ENCODE measurements at regions not wholly inside any gene's neighbourhood (a gene's known extent, or its start where the extent isn't known, plus 50 kb on each side); places are given as distances from the start of the nearest gene placed in this dataset.

DNA sequence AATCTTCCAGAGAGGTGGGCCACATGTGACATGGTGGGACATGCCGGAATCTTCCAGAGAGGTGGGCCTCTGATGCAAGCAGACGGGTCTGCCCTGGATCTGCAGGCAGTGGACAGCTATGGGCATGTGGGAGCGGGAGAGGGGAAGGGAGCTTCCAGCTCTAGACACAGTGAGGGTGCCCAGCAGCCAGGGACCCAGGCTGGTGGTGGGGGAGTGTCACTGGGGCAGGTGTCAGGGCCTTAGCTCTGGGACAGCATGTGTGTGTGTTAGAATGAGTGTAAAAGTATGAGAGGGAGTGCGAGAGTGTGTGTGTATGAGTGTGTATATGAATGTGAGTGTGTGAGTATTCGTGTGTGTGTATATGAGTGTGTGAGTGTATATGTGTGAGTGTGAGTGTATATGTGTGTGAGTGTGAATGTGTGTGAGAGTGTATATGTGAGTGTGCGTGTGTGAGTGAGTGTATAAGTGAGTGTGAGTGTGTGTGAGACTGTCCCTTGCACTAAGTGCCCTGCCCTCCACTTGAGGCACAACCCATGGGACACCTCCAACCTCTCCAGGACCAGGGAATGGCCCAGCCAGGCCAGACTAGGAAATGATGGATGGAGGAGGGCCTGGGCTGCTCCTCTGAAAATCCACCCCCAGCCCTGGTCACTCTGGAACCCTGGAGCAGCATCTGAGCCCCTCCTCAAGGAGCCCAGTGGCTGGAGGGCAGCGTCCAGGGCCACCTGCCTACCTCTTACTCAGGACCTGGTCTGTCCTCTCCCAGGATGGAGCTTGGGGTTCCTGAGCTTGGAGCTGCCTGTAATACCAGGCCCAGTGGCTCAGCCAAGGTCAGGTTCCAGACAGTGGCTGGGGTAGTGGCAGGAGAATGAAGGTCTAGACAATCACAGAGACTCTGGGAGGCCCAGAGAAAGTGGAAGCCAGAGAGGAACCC lies 122.2 kb downstream of the C9orf50 start:
- H2AFZ ChIP-seq (ENCODE audit: insufficient read depth, low read length, poor library complexity): no peak overlapping the region
- H3K4ac ChIP-seq (ENCODE audit: low read depth, low read length): peak overlapping the region; percentile 85
- no peaks in the 10 kb centered on the region for H3K27me3 ChIP-seq (ENCODE audit: insufficient read depth, low read length)
- H3K18ac ChIP-seq (ENCODE audit: low read length): peak overlapping the region; percentile 86
- H3K23ac ChIP-seq (ENCODE audit: low read length): no peak overlapping the region
- peak overlapping the region; percentile 34 for H3K9ac ChIP-seq (ENCODE audit: low read length)
- H3K27ac ChIP-seq (ENCODE audit: low read depth, low read length): peak overlapping the region; percentile 100
- peaks cover 69% of the 10 kb centered on the region in 2 experiments for H3K4me1 ChIP-seq (ENCODE audit: control insufficient read depth in 1 of 2, insufficient read depth in 2 of 2, low read length in 2 of 2)
- H4K12ac ChIP-seq (ENCODE audit: low read depth, low read length): peak overlapping the region; percentile 76
- peaks cover 37% of the 10 kb centered on the region for H3K79me2 ChIP-seq (ENCODE audit: control insufficient read depth, insufficient read depth, low read length, poor library complexity)
- H4K91ac ChIP-seq (ENCODE audit: low read depth, low read length): peak overlapping the region; percentile 100
- H3K36me3 ChIP-seq (ENCODE audit: control insufficient read depth in 1 of 2, insufficient read depth in 2 of 2, low read length in 2 of 2): peaks cover 0 to 2% of the 10 kb centered on the region in 2 experiments
- no peak overlapping the region for H3K4me3 ChIP-seq (ENCODE audit: low read depth, low read length)
- no peak for DNase-seq
- 100% methylated on average over 2 of the region's 7 CpGs for WGBS (ENCODE audit: extremely low coverage, insufficient coverage, insufficient read length)
- H2BK120ac ChIP-seq (ENCODE audit: insufficient read depth, low read length, poor library complexity): peak overlapping the region; percentile 98
- peak overlapping the region; percentile 88 for H4K8ac ChIP-seq (ENCODE audit: low read depth, low read length)
- no peak overlapping the region for H3K4me2 ChIP-seq (ENCODE audit: low read length)
- peaks cover 82% of the 10 kb centered on the region for H3K79me1 ChIP-seq (ENCODE audit: low read length)
- peak overlapping the region; percentile 70 for H2AK5ac ChIP-seq (ENCODE audit: low read length)
- H3K9me3 ChIP-seq (ENCODE audit: insufficient read depth, low read depth, low read length): no peaks in the 10 kb centered on the region
- H3K14ac ChIP-seq (ENCODE audit: low read length): peak overlapping the region; percentile 63
- peak overlapping the region; percentile 99 for H2BK5ac ChIP-seq (ENCODE audit: low read depth, low read length, poor library complexity)
- H2BK12ac ChIP-seq (ENCODE audit: low read length): peak overlapping the region; percentile 74

DNA sequence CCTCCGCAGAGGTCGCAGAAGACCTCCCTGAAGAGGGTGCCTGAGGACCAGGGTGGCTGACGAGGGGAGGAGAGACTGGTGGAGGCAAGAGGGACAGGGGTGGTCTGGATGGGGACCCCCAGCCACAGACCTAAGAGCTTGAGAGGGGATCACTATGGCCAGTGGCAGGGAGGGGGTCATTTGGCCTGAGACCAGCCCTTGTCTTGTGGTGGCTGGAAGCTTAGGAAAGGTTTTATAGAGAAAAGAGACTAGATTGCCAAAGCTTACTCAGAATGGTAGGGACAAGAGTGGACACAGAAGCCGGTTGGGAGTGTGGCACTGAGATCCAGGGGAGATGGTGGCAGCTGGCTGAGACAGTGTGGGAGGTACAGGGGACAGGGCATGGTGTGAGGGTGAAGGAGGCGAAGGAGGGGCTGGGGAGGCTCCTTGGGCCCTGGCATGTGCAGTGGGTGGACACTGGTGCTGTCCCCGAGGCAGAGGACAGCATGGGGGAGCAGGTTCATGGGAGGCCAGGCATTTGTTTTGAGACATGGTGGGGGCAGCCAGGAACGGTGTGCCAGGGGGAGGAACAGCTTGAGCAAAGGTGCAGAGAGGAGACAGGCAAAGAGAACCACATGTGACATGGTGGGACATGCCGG lies 123.0 kb downstream of the C9orf50 start:
- Histone ChIP-seq H2AFZ (ENCODE audit: insufficient read depth, low read length, poor library complexity) (peak overlapping the region; percentile 46), H4K12ac (ENCODE audit: low read depth, low read length) (peak overlapping the region; percentile 76), H3K14ac (ENCODE audit: low read length) (peak overlapping the region; percentile 63), H4K91ac (ENCODE audit: low read depth, low read length) (peak overlapping the region; percentile 100), H3K27me3 (ENCODE audit: insufficient read depth, low read length) (no peaks in the 10 kb centered on the region), H2BK5ac (ENCODE audit: low read depth, low read length, poor library complexity) (peak overlapping the region; percentile 85), H4K8ac (ENCODE audit: low read depth, low read length) (peak overlapping the region; percentile 78), H3K79me1 (ENCODE audit: low read length) (peaks cover 81% of the 10 kb centered on the region), H3K4me1 (ENCODE audit: control insufficient read depth in 1 of 2, insufficient read depth in 2 of 2, low read length in 2 of 2) (peaks cover 69 to 73% of the 10 kb centered on the region in 2 experiments), H3K27ac (ENCODE audit: low read depth, low read length) (peak overlapping the region; percentile 100), H3K4me3 (ENCODE audit: low read depth, low read length) (no peak overlapping the region), H2BK120ac (ENCODE audit: insufficient read depth, low read length, poor library complexity) (peak overlapping the region; percentile 86), H3K9ac (ENCODE audit: low read length) (peak overlapping the region; percentile 34), H3K9me3 (ENCODE audit: insufficient read depth, low read depth, low read length) (no peaks in the 10 kb centered on the region), H3K4ac (ENCODE audit: low read depth, low read length) (peak overlapping the region; percentile 85), H2AK5ac (ENCODE audit: low read length) (peak overlapping the region; percentile 75), H2BK12ac (ENCODE audit: low read length) (peak overlapping the region; percentile 73), H3K79me2 (ENCODE audit: control insufficient read depth, insufficient read depth, low read length, poor library complexity) (peaks cover 37% of the 10 kb centered on the region), H3K36me3 (ENCODE audit: control insufficient read depth in 1 of 2, insufficient read depth in 2 of 2, low read length in 2 of 2) (no peaks in the 10 kb centered on the region), H3K23ac (ENCODE audit: low read length) (peak overlapping the region; percentile 17), H3K4me2 (ENCODE audit: low read length) (peak overlapping the region; percentile 63), H3K18ac (ENCODE audit: low read length) (peak overlapping the region; percentile 86)
- WGBS (ENCODE audit: extremely low coverage, insufficient coverage, insufficient read length): no CpG with 5 or more reads among the region's 8 CpGs
- no peak for DNase-seq

DNA sequence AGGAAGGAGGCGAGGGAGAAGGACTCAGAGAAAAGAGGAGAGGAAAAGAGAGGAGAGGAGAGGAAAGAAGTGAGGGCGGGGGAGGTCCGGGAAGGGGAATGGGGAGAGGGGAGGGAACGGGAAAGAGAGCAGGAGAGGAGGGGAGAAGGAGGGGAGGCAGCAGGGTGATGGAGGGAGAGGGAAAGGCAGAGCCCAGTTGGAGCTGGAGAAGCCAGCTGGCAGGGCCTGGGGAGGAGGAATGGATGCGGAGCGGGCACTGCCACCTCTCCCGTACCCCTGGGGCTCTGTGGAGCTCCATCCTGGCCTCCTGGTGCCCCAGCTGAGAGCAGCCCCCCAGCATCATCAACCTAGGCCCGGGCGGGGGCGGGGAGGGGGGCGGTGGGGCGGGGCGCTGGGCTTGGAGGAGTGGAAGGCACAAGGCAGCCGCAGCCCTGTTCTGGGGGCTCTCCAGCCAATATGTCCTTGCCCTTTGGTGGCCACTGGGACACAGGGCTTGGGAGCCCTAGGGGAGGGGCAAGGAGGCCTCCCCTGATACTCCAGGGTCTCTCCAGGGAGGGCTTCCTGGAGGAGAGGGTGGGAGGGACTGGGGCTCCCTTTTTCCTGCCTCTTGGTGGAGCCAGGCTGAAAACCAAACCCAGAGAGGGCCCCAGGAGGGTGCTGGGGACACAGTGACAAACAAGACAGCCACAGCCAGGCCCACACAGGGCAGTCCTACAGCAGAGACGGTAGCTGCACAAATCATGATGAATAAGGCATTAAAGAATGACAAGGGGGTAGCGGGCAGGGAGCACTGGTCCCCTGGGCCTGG lies 123.7 kb downstream of the C9orf50 start:
- peaks cover 69 to 71% of the 10 kb centered on the region in 2 experiments for H3K4me1 ChIP-seq (ENCODE audit: control insufficient read depth in 1 of 2, insufficient read depth in 2 of 2, low read length in 2 of 2)
- peaks cover 84% of the 10 kb centered on the region for H3K79me1 ChIP-seq (ENCODE audit: low read length)
- H3K9me3 ChIP-seq (ENCODE audit: insufficient read depth, low read depth, low read length): no peaks in the 10 kb centered on the region
- peak overlapping the region; percentile 98 for H3K14ac ChIP-seq (ENCODE audit: low read length)
- peak overlapping the region; percentile 52 for H2AFZ ChIP-seq (ENCODE audit: insufficient read depth, low read length, poor library complexity)
- H2BK12ac ChIP-seq (ENCODE audit: low read length): peak overlapping the region; percentile 68
- DNase-seq: peak in 1 of 2 donors; percentile 31
- H3K4ac ChIP-seq (ENCODE audit: low read depth, low read length): peak overlapping the region; percentile 90
- H4K91ac ChIP-seq (ENCODE audit: low read depth, low read length): peak overlapping the region; percentile 100
- H2BK5ac ChIP-seq (ENCODE audit: low read depth, low read length, poor library complexity): peak overlapping the region; percentile 98
- H2BK120ac ChIP-seq (ENCODE audit: insufficient read depth, low read length, poor library complexity): peak overlapping the region; percentile 95
- H3K27me3 ChIP-seq (ENCODE audit: insufficient read depth, low read length): no peaks in the 10 kb centered on the region
- H3K9ac ChIP-seq (ENCODE audit: low read length): peak overlapping the region; percentile 80
- H2AK5ac ChIP-seq (ENCODE audit: low read length): peak overlapping the region; percentile 95
- peak overlapping the region; percentile 64 for H3K4me3 ChIP-seq (ENCODE audit: low read depth, low read length)
- peak overlapping the region; percentile 96 for H4K12ac ChIP-seq (ENCODE audit: low read depth, low read length)
- peak overlapping the region; percentile 63 for H3K4me2 ChIP-seq (ENCODE audit: low read length)
- H3K23ac ChIP-seq (ENCODE audit: low read length): no peak overlapping the region
- WGBS (ENCODE audit: extremely low coverage, insufficient coverage, insufficient read length): no CpG with 5 or more reads among the region's 16 CpGs
- H3K79me2 ChIP-seq (ENCODE audit: control insufficient read depth, insufficient read depth, low read length, poor library complexity): peaks cover 37% of the 10 kb centered on the region
- H3K27ac ChIP-seq (ENCODE audit: low read depth, low read length): peak overlapping the region; percentile 100
- peaks cover 0 to 1% of the 10 kb centered on the region in 2 experiments for H3K36me3 ChIP-seq (ENCODE audit: control insufficient read depth in 1 of 2, insufficient read depth in 2 of 2, low read length in 2 of 2)
- H3K18ac ChIP-seq (ENCODE audit: low read length): peak overlapping the region; percentile 86
- H4K8ac ChIP-seq (ENCODE audit: low read depth, low read length): peak overlapping the region; percentile 96
